ENCODE measurements at regions not wholly inside any gene's neighbourhood (a gene's known extent, or its start where the extent isn't known, plus 50 kb on each side); places are given as distances from the start of the nearest gene placed in this dataset.

DNA sequence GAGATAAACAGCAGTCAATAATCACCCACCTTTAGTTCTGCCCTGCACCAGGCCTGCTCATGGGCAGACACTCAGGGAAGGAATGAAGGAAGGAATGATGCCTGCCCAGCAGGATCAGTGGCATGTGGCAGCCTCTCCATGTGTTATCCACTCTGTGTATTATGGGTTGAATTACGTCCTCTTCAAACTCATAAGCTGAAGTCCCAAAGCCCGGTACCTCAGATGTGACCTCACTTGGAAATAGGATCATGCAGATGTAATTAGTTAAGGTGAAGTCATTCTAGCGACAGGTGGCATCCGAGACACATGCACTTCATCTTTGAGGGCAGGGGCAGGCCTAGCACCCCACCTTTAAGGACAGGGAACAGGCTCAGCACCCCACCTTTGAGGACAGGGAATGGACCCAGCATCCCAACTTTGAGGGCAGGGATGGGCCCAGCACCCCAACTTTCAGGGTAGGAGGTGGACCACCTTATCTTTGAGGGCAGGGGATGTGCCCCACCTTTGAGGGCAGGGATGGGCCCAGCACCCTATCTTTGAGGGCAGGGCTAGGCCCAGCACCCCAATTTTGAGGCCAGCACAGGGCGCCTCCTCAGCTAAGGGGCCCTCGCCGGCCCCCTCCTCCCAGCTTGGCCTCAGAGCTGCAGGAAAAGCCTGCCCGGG lies 127.6 kb downstream of the URI1 start:
- TF ChIP-seq, protein P1, sequence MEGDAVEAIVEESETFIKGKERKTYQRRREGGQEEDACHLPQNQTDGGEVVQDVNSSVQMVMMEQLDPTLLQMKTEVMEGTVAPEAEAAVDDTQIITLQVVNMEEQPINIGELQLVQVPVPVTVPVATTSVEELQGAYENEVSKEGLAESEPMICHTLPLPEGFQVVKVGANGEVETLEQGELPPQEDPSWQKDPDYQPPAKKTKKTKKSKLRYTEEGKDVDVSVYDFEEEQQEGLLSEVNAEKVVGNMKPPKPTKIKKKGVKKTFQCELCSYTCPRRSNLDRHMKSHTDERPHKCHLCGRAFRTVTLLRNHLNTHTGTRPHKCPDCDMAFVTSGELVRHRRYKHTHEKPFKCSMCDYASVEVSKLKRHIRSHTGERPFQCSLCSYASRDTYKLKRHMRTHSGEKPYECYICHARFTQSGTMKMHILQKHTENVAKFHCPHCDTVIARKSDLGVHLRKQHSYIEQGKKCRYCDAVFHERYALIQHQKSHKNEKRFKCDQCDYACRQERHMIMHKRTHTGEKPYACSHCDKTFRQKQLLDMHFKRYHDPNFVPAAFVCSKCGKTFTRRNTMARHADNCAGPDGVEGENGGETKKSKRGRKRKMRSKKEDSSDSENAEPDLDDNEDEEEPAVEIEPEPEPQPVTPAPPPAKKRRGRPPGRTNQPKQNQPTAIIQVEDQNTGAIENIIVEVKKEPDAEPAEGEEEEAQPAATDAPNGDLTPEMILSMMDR (IDR thresholded peaks at IDR 0.05) = no peak
- no peak for TF ChIP-seq POLR2A (IDR thresholded peaks at IDR 0.05)
